Endothelial cell of umbilical vein (primary cell): ENCODE measurements at regions not wholly inside any gene's neighbourhood (a gene's known extent, or its start where the extent isn't known, plus 50 kb on each side); places are given as distances from the start of the nearest gene placed in this dataset.
A peak's percentile ranks its signal among the peaks of the same experiment; 100 is the strongest.

Experiments used
- BruUV-seq: library from RNA; stranded (reverse); fragments of 400-500 nt; replicated peaks from 2 replicates; lab custom pipeline; 2021; lab: Mats Ljungman, UMichigan
- CTCF ChIA-PET: fragments of 300-600, 350-600 bp; sonication (Branson Sonifier 250); formaldehyde crosslinking; loops from one replicate; lab custom pipeline; 2021; ENCODE audit warnings: antibody characterized with exemption, inconsistent platforms; lab: Charles Lee
- POLR2A ChIA-PET: fragments of 300-600, 350-600 bp; sonication (Branson Sonifier 250); formaldehyde crosslinking; loops from one replicate; lab custom pipeline; 2021; ENCODE audit warnings: antibody characterized with exemption, inconsistent platforms; lab: Charles Lee
- DNase-seq: peaks from one replicate; pipeline ENCODE4 v3.0.0-alpha.2; 2011; ENCODE audit warnings: low read depth, low spot score
- FAIRE-seq: peaks from 2 replicates; lab custom pipeline; 2011; peaks lifted over from hg19 to GRCh38; lab: Jason Lieb, UNC
- H2AFZ ChIP-seq: 2 replicates; pipeline ENCODE4 v1.6.0; 2012; ENCODE audit warnings: low read depth, low read length, control low read depth, inconsistent platforms
- H3K27ac ChIP-seq: 2 replicates; pipeline ENCODE4 v1.5.1; 2011; ENCODE audit warnings: low read depth, mild to moderate bottlenecking, control low read depth, low read length, moderate library complexity; ENCODE audit not compliant: insufficient read depth
- H3K27me3 ChIP-seq, 2 experiments: 2 replicates each; pipeline versions ENCODE4 v1.6.0 to v1.6.1; 2011; ENCODE audit warnings: low read length in 2 of 2, mixed read lengths in 1 of 2; ENCODE audit not compliant: control insufficient read depth in 2 of 2, insufficient read depth in 2 of 2
- H3K36me3 ChIP-seq, 2 experiments: 2 replicates in 1 of 2; 3 replicates in 1 of 2; pipeline ENCODE4 v1.5.1; 2011; ENCODE audit warnings: low read length in 2 of 2, mild to moderate bottlenecking in 1 of 2, moderate library complexity in 1 of 2; ENCODE audit not compliant: control insufficient read depth in 2 of 2, insufficient read depth in 2 of 2; ENCODE audit errors: extremely low read depth in 1 of 2
- H3K4me1 ChIP-seq: 3 replicates; pipeline ENCODE4 v1.5.1; 2011; ENCODE audit warnings: mild to moderate bottlenecking, low read length; ENCODE audit not compliant: control insufficient read depth, insufficient read depth; ENCODE audit errors: extremely low read depth
- H3K4me2 ChIP-seq: 2 replicates; pipeline ENCODE4 v1.6.1; 2011; ENCODE audit warnings: low read length, control low read depth, mixed read lengths; ENCODE audit not compliant: insufficient read depth
- H3K4me3 ChIP-seq, 3 experiments: fragments of 200-600 bp in 1 of 3; sonication (generic), shearing (Covaris generic) in 1 of 3; replicated peaks in 1 of 3; 2 replicates each; pipeline ENCODE4 v1.5.1; 2011 to 2016; ENCODE audit warnings: control low read depth in 3 of 3, low read length in 3 of 3, mild to moderate bottlenecking in 2 of 3, inconsistent platforms in 1 of 3, low read depth in 1 of 3, moderate library complexity in 1 of 3; ENCODE audit not compliant: insufficient read depth in 1 of 3
- H3K79me2 ChIP-seq: 2 replicates; pipeline ENCODE4 v1.6.0; 2012; ENCODE audit warnings: low read length, inconsistent platforms; ENCODE audit not compliant: control insufficient read depth, insufficient read depth
- H3K9ac ChIP-seq: replicated peaks from 2 replicates; pipeline ENCODE3; 2011; ENCODE audit warnings: low read length, control low read depth; ENCODE audit not compliant: insufficient read depth; ENCODE audit errors: extremely low read depth
- H3K9me1 ChIP-seq: replicated peaks from 3 replicates; pipeline ENCODE4 v1.6.0; 2011; ENCODE audit warnings: mild to moderate bottlenecking, low read length; ENCODE audit not compliant: control insufficient read depth, insufficient read depth; ENCODE audit errors: extremely low read depth
- H3K9me3 ChIP-seq: replicated peaks from 2 replicates; pipeline ENCODE4 v1.5.1; 2012; ENCODE audit warnings: low read length, inconsistent platforms; ENCODE audit not compliant: control insufficient read depth, insufficient read depth
- H4K20me1 ChIP-seq: replicated peaks from 2 replicates; pipeline ENCODE3; 2011; ENCODE audit warnings: mild to moderate bottlenecking, low read length; ENCODE audit not compliant: control insufficient read depth, insufficient read depth; ENCODE audit errors: extremely low read depth
- CTCF ChIP-seq, 2 donors: IDR thresholded peaks; 1 replicate in 1 of 2; 2 replicates in 1 of 2; pipeline ENCODE4 v1.5.1; 2011; ENCODE audit warnings: low read length in 2 of 2, mild to moderate bottlenecking in 2 of 2, moderate library complexity in 2 of 2, control low read depth in 1 of 2, inconsistent platforms in 1 of 2, low read depth in 1 of 2; ENCODE audit not compliant: insufficient read depth in 1 of 2; ENCODE audit errors: extremely low read depth in 1 of 2
- EZH2 ChIP-seq: IDR thresholded peaks from 2 replicates; pipeline ENCODE4 v1.6.1; 2012; ENCODE audit warnings: borderline replicate concordance, low read depth, mild to moderate bottlenecking, moderate library complexity, low read length, inconsistent platforms; ENCODE audit not compliant: severe bottlenecking
- FOS ChIP-seq: IDR thresholded peaks from 2 replicates; pipeline ENCODE4 v1.6.1; 2011; ENCODE audit warnings: mild to moderate bottlenecking, low read length, moderate library complexity, borderline replicate concordance; ENCODE audit not compliant: insufficient read depth
- GATA2 ChIP-seq: IDR thresholded peaks from 2 replicates; pipeline ENCODE4 v1.7.0; 2011; ENCODE audit warnings: low read depth, mild to moderate bottlenecking, moderate library complexity, mixed read lengths, low read length; ENCODE audit not compliant: insufficient read length, insufficient read depth
- JUN ChIP-seq: IDR thresholded peaks from 2 replicates; pipeline ENCODE4 v1.6.1; 2011; ENCODE audit warnings: borderline replicate concordance, low read depth; ENCODE audit not compliant: insufficient read length, insufficient read depth
- MAX ChIP-seq: IDR thresholded peaks from 2 replicates; pipeline ENCODE4 v1.6.1; 2011; ENCODE audit not compliant: insufficient read depth, insufficient read length
- MYC ChIP-seq: IDR thresholded peaks from one replicate; pipeline ENCODE4 v1.6.1; 2011; ENCODE audit warnings: mild to moderate bottlenecking, low read depth, low read length
- POLR2A ChIP-seq: IDR thresholded peaks from 2 replicates; pipeline ENCODE4 v1.6.1; 2012; ENCODE audit warnings: low read depth, mild to moderate bottlenecking, control low read depth, low read length
- POLR2AphosphoS5 ChIP-seq: IDR thresholded peaks from 2 replicates; pipeline ENCODE4 v1.6.1; 2012; ENCODE audit warnings: low read depth, mild to moderate bottlenecking, control low read depth, low read length, moderate library complexity; ENCODE audit not compliant: insufficient read depth
- dilution Hi-C: fragments of 300-500 bp; cut with MboI; formaldehyde crosslinking; loops from one replicate; pipeline ENCODE4 v1.15.0; 2019; ENCODE audit warnings: low sequenced_read_pairs; ENCODE audit not compliant: extremely low pct_ligation_motif_present
- intact Hi-C: fragments of 100-400 bp; cut with micrococcal nuclease; formaldehyde crosslinking; loops from one replicate; pipeline ENCODE4 v1.10.0; 2022

GRCh38 chr21:16305686-16306085, 575.9 kb downstream of the USP25 start:
- intact Hi-C loops (loop anchor here (2.0 to 5.0 kb wide), 3 partner anchors 108 to 189 kb away; no protein-coding TSS in a partner anchor), dilution Hi-C loops (no loop called here)
- peak overlapping the region; percentile 96 for H2AFZ ChIP-seq
- no TSS peak for BruUV-seq
- POLR2A ChIA-PET = no interaction called here
- H3K4me2 ChIP-seq = peak overlapping the region; percentile 96
- H3K4me3 ChIP-seq = peak overlapping the region in 2 of 3 experiments; percentile 15 to 56
- H3K9ac ChIP-seq = peak overlapping the region; percentile 86
- FAIRE-seq (peak; percentile 59), DNase-seq (peak; percentile 85)
- no peaks in the 10 kb centered on the region for H3K9me3 ChIP-seq
- H3K27ac ChIP-seq = peak overlapping the region; percentile 81
- H3K27me3 ChIP-seq = no peaks in the 10 kb centered on the region
- CTCF ChIA-PET = interaction anchor here (0.8 to 1.1 kb wide), 3 partner anchors 62 to 223 kb away, joined by 3 to 5 read pairs (median 3); no protein-coding TSS in a partner anchor
- no peaks in the 10 kb centered on the region for H4K20me1 ChIP-seq
- no peaks in the 10 kb centered on the region for H3K79me2 ChIP-seq
- H3K9me1 ChIP-seq = no peaks in the 10 kb centered on the region
- TF ChIP-seq FOS = no peak
- peak; percentile 20 for TF ChIP-seq MAX
- peaks cover 56% of the 10 kb centered on the region for H3K4me1 ChIP-seq
- no peaks in the 10 kb centered on the region for H3K36me3 ChIP-seq

GRCh38 chr21:16307256-16307655, 577.5 kb downstream of the USP25 start:
- no peaks in the 10 kb centered on the region for H3K9me3 ChIP-seq
- no peaks in the 10 kb centered on the region for H3K79me2 ChIP-seq
- TF ChIP-seq MYC = no peak
- TF ChIP-seq EZH2 = no peak
- no peak for TF ChIP-seq GATA2
- TF ChIP-seq POLR2A = no peak
- no peak for TF ChIP-seq JUN
- TF ChIP-seq CTCF (IDR thresholded peaks at IDR 0.05; ENCODE audit: extremely low read depth in 1 of 2, insufficient read depth in 1 of 2, low read depth in 1 of 2, low read length in 2 of 2) = no peak
- TF ChIP-seq FOS = no peak
- no peak for TF ChIP-seq MAX
- no peak for TF ChIP-seq POLR2AphosphoS5
- BruUV-seq = no TSS peak
- peaks cover 50% of the 10 kb centered on the region for H3K4me1 ChIP-seq
- H3K27me3 ChIP-seq = no peaks in the 10 kb centered on the region
- H4K20me1 ChIP-seq = no peaks in the 10 kb centered on the region
- CTCF ChIA-PET = interaction anchor here (1.7 kb wide), 1 partner anchor 36 kb away, joined by 4 read pairs; no protein-coding TSS in a partner anchor
- H3K27ac ChIP-seq = peak overlapping the region; percentile 26
- DNase-seq = no peak
- H3K4me2 ChIP-seq = peak overlapping the region; percentile 91
- peak overlapping the region in 2 of 3 experiments; percentile 17 to 54 for H3K4me3 ChIP-seq
- peak overlapping the region; percentile 86 for H3K9ac ChIP-seq
- H3K9me1 ChIP-seq = no peaks in the 10 kb centered on the region
- POLR2A ChIA-PET = no interaction called here
- H2AFZ ChIP-seq = no peak overlapping the region
- no peak for FAIRE-seq
- dilution Hi-C loops (no loop called here), intact Hi-C loops (loop anchor here (5.0 kb wide), 1 partner anchor 110 kb away; no protein-coding TSS in a partner anchor)
- no peaks in the 10 kb centered on the region for H3K36me3 ChIP-seq
